Stimulated activated CD8-positive, alpha-beta memory T cell treated with anti-CD3 and anti-CD28 coated beads, Interleukin-12 subunit alpha, Interleukin-12 subunit beta, amount 100 ng/mL, for 1 hour (primary cell): ENCODE measurements at regions not wholly inside any gene's neighbourhood (a gene's known extent, or its start where the extent isn't known, plus 50 kb on each side); places are given as distances from the start of the nearest gene placed in this dataset.
"Not testable (repeated sequence)": the region's sequence is repeated elsewhere in the genome, so short reads cannot be mapped to it uniquely, and the experiment has no call there.

Source experiments
- DNase-seq: peaks from one replicate; pipeline ENCODE4 v3.0.0-alpha.2; 2020; ENCODE audit warnings: low read depth

DNA sequence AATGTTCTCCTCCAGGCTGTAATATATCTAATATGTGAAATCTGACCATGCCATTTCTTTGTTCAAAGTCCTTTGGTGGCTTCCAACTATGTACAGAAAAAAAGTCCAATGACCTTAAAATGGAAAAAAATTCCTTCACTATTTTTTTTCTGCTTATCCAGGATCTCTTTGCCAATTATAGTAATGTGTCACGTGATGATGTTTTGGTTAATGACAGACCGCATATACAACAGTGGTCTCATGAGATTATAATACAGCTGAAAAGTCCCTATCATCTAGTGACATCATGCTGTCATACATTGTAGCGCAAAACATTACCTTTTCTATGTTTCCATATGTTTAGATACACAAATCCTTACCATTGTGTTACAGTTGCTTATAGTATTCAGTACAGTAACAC lies 477.6 kb downstream of the TMEM232 start:
- no peak for DNase-seq

DNA sequence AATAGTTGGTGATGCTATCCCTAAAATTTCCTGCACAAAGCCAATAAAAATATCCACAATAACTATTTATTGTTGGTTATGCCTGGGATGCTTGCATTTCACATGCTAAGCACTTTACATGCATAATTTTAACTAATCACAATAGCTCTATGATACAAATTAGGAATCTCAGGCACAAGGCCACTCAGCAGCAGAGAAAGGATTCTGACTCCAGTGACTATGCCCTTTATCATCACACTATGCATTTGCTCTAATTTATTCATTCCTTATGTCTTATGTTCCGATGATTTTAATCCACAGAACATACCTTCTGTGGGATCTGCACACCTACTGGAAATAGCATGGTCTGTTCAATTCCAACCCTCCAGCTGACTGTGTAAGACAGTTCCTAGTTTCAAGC lies 476.1 kb downstream of the TMEM232 start:
- DNase-seq = no peak

DNA sequence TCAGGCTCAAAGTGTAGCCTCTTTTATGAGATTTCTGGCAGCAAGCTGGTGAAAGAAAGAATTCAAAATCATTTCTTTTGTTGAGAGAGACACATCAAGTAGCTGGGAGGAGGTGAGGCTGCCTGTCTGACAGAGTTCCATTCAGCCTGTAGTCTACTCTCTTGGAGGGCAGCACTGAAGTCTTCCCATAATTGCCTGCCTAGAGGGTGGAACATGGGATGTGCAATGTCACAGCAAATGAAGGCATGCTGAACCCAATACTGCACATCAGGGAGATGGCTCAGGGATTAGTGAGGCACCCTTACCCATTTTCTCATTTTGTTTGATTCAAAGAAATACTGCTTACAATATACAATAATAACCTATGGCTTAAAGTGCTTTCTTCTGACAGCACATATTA lies 475.7 kb downstream of the TMEM232 start:
- DNase-seq = no peak

DNA sequence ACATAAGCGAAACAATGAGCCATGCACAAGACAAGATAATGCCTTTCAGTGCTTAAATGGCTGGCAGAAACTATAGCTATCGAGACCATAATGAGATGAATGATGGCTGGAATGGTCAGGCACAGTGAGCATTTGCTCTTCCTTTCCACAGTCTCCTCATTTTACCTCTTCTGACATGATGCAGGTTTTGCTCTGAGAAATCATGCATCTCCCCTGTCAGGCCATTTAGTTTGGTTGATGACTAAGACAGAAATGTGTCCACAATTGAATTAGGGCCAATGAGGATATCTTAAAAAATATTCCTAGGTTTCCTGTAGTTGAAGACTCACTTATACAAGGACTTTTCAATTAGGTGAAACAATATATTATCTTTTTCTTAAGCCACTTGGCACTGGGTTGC lies 475.1 kb downstream of the TMEM232 start:
- DNase-seq = no peak

DNA sequence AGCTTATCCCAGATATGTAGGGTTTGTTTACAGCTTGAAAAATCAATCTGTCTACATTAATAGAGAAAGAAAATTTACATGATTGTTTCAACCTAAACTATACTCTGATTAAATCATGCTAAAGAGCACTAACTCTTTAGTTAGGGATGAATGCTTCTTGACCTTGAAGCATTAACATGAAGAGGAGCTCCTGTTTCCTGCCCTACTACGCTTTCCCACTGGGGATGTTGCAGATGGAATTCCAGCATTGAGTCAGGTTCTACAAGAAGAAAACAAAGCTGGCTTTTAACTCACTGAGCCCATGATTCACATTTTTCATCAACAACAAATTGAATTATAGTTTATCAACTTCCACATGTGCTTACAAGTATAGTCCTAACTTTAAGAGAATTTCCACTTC lies 471.3 kb downstream of the TMEM232 start:
- DNase-seq = no peak

DNA sequence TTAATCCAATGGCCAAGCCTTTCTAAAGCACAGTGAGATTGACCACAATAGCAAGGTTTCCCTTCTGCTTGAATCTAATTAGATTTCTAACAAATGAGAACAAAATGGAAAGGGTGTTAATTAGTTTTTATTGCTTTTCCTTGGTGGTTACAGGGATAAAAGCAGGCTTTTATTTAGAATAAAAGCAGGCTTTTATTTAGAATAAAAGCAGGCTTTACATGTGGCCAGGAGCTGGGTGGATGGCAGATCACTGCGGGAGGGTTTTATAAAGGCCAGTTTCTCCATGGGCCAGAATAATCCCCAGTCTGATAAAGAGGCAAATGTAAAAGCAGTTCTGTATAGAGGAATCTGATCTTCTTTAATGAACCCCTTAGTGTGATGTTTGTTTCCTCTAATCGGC lies 470.2 kb downstream of the TMEM232 start:
- no peak for DNase-seq

DNA sequence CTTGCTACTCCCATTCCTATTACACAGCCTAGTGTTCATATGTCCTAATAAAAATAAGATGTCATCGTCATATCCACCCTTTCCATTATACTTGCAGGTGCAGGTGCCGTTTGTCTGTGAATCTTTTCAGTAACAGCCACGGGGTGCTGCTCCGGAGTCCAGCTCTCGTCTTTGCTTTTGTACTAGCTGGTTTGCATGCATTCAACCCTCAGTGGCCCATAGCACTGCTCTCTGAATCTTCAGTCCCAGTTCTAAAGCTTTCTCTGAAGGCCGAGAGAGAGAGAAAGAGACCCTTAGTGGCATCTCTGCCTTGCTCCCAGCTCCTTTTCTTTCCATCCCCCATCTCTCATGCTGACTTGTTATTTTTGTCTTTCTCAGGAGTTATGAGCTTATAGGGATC lies 468.5 kb downstream of the TMEM232 start:
- no peak for DNase-seq

DNA sequence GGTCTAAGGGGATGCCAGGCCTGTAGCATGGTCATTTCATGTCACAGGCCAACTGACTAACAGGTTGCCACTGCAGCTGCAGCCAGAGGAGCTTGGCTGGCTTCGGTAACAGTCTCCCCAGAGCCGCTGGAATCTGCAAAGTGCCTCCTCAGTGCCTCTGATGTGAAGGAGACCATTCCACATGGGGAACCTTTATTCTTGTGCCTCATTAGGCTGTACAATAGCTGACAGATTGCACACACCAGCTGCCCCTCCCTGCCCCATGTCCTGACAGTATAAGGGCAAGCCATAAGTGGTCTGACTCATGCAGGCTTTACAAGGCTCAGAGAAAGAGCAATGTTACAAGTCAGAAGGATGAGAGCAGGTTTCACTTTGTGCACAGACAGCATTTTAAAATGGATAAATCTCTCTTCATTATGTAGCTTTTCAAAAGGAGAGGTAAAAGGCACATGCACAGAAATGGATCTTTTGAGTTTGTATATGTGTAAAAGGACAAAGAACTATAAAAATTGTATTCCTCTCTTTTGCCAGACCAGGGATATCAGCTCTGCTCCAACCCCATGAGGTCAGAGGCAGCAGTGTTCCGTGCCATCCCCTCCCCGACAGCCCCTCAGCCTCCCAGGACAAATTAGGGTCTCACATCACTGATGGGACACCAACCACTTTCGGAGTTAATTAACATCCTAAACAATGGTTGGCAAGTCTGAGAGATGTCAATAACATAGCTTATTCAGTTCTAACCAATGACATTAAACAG lies 467.8 kb downstream of the TMEM232 start:
- DNase-seq = no peak

DNA sequence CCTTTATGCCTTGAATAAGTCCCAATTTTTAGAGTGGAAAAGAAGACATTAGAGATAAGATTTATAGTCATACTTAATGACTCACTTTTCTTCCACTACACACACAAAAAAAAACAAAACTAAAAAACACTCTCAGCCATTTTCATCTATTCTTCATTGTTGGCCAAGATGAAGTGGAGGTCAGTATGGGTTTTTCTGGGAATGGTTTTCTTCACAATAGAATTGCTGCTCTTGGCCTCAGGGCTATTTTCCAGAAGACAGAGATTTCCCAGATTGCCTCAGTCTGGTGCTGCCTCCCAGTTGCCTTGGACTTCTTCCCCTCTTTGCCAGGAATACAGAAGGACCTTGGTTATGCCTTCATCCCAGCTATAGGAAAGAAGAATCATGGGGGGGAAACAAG lies 463.7 kb downstream of the TMEM232 start:
- DNase-seq = no peak

DNA sequence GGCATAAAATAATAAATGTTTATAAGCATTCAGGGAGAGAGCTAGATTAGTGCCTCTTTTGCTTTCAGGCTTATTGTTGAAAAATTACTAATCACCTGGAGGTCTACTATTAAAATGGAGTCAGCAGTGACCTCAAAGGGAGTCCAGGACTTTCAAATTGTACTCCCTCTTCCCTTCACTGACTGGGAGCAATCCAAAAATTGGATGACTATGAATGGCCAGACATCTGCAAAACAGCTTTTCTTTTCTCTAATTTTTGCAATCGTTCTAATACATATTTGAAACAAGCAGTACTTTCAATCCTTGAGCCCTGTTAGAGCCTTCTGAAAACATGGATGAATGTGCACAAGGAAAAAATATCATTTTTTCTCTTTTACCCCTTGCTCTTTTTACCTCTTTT lies 461.8 kb downstream of the TMEM232 start:
- DNase-seq = no peak

DNA sequence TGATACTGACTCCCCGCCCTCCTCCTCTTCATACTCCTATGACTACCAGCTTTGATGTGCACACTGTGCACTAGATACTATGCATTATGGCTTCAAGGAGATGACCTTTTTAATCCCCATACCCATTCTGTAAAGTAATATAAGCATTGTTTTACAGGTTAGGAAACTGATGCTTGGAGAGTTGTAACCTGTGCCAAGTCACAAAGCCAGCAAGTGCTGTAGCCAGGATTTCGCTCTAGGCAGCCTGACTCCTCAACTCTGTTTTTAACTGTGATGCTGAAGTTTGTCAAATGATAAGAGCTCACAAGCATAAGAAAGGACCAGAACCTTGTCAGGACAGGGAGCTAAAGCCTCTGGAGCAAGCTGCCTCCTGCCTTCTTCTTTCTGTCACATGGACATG lies 461.3 kb downstream of the TMEM232 start:
- no peak for DNase-seq

DNA sequence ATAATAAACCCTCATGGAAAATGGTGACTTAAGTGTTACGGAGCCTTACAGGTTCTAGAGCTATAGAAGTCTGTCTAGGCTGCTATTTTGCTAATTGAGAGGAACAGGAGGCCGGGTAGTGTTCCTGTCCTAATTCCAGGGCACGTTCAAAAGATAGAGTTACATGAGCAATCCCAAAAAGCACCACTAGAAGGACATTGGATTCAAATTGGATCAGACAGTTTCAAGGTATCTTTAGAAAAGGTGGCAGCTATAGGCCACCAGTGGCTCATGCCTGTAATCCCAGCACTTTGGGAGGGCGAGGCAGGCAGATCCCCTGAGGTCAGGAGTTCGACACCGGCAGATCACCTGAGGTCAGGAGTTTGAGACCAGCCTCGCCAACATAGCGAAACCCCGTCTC lies 458.8 kb downstream of the TMEM232 start:
- no peak for DNase-seq

DNA sequence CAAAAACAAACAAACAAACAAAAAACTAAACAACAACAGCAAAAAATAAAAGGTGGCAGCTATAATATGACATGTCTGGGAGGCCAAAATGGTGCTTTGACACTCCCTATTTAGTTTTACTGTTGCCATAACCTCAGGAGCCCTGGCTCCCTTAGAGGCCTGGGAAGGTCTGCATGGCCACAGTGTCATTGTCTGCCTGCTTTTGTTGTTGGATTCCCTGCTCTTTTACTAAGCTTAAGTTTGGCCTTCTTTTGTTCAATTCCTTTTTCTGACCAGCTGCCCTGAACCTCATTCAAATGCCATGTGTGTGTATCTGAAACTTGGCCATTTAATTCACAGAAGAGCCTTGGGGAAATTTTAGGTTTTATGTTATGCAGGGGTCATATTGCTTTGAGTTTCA lies 458.2 kb downstream of the TMEM232 start:
- no peak for DNase-seq

DNA sequence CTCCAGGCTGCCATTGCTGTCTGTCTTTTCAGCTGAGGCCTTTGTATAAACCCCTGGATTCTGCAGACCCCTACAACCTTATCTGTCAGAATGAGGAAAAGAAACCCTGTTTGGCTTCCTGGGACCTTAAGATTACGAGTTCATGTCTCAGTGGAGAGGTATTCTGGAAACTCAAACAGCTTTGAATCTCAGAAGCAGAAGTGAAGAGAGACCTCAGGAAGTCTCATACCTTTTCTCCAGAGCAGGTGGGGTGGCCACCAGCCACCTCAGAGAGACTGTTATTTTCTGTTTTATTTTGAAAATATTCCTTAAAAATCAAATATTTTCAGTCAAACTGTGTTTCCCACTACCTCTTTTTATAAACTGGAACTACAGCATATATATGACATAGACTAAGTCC lies 457.5 kb downstream of the TMEM232 start:
- no peak for DNase-seq

DNA sequence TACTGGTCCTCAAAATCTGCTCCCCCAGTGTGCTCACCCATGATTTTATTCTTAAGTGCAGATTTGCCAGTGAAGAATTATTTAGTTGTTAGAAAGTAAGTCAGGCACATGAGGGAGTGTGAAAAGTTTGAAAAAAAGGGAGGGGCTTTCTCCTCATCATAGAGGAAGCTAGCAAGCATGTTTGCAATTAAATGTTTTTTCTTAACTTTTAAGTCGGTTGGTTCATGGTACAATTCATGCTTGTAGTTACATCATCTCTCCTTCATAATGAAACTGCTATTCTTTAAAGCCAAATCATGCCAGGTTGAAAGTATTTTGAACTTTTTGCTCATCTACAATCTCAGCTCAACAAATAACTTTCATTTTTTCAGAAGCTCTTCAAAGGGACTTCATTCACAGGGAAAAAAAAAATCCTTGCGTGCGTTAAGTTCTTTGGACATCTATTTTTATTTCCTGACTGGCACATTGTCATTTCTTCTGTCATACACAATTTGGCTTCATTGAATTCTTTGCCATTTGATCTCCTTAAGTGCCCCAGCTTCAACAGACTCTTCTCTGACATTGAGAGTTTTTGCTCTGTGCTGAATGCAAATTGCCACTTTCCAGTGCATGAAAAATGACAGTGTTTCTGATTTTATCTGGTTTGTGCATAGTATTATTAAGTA lies 456.9 kb downstream of the TMEM232 start:
- no peak for DNase-seq

DNA sequence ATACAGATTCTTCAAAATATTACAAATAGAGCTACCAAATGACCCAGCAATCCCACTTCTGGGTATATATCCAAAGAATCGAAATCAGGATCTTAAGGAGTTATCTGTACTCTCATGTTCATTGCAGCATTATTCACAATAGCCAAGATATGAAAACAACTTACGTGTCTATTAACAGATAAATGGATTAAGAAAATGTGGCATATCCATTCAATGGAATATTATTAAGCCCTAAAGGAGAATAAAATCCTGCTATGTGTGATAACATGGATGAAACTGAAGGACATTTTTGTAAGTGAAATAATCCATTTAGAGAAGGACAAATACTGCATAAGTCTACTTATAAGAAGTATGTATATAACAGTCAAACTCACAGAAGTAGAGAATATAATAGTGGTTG lies 450.6 kb downstream of the TMEM232 start:
- DNase-seq = no peak

DNA sequence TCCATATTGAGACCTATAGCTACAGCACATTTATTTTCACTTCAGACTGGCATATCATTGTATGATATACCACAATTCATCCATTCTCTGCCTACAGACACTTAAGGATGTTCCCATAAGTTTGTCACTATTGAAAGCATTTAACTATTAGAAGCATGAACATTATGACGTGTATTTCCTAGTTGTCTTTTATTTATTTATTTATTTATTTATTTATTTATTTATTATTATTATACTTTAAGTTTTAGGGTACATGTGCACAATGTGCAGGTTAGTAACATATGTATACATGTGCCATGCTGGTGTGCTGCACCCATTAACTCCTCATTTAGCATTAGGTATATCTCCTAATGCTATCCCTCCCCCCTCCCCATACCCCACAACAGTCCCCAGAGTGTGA lies 448.0 kb downstream of the TMEM232 start:
- DNase-seq = not testable (repeated sequence)

DNA sequence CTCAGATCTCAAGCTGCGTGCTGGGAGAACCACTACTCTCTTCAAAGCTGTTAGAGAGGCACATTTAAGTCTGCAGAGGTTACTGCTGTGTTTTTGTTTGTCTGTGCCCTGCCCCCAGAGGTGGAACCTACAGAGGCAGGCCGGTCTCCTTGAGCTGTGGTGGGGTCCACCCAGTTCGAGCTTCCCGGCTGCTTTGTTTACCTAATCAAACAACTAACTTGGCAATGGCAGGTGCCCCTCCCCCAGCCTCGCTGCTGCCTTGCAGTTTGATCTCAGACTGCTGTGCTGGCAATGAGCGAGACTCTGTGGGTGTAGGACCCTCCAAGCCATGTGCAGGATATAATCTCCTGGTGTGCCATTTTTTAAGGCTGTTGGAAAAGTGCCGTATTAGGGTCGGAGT lies 442.4 kb downstream of the TMEM232 start:
- not testable (repeated sequence) for DNase-seq

DNA sequence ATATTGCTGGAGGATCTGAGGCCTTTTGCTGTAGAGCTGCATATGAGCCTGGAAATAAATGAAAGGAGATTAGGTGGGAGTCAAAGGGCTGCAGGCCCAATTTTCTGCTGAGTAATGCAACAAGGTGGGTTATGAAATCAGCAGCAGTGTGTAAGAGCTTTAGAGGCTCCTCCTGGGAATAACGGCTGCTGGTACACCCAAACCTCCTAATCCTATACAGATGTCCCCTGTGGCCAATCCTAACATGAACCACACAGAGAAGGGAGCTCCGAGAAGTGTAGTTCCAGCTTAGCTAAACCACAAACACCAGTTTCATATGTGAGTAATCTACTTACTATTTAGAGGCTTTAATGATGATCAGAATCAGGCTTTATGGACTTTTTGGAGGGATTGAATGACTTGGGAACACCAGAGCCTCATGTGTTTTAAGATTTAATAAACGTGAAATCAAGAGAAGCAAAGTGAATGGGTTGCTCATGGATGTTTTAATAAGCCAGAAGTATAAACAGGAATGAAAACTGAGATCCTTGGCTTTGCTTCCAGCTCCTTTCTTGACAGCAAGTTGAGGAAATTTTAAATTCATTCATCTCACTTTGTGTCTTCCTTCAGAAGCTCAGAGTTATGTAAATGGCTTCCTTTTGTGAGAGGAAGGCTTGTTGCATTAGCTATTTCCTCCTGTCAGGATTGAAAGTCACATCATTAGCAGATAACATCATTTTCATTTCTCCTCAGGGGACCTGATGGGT lies 437.5 kb downstream of the TMEM232 start:
- DNase-seq = no peak

DNA sequence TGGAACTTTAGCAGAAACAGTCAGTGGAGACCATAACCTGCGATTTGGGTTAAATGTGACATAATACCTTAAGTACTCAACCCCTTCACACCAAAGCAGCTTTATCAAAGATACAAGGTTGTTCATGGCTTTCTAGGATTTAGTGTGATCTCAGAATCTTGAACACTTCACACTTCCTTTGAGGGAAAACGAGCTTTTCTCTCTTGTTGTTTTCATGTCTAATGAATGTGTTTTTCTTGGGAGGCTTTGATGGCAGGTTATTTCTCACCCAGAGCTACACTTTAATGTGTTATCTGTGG lies 437.0 kb downstream of the TMEM232 start:
- no peak for DNase-seq

DNA sequence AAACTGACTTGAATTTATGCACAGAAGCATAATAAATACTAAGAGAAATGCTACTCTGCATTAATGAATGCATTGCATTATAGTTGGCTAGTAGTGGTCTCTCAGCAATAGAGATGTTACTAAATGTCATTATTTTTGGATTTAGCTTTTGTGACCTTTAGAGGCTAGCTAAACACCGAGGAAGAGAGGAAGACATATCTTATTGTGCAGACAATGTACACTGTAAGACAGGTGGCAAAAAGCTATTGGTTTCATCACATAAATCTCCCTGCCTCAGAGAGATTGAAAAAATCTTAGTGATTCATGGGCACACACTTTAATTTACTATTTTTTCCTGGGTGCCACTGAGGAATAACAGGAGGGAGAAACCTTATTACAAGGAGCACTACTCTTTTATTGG lies 435.9 kb downstream of the TMEM232 start:
- DNase-seq = no peak

DNA sequence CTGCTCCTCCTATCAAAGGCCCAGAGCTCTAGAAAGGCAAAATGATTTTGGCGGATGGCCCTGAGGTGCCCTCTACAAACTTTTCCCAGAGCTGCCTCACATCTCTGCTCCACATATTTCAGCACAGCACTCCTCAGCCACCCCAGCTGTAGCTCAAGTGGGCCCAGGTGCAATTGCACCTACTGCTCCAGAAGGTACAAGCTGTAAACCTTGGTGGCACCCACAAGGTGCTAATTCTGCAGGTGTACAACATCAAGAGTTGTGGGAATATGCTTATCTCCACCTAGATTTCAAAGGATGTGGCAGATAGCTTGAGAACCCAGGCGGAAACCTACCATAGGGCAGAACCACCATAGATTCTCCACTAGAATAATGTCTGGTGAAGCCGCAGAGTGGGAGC lies 432.2 kb downstream of the TMEM232 start:
- no peak for DNase-seq

DNA sequence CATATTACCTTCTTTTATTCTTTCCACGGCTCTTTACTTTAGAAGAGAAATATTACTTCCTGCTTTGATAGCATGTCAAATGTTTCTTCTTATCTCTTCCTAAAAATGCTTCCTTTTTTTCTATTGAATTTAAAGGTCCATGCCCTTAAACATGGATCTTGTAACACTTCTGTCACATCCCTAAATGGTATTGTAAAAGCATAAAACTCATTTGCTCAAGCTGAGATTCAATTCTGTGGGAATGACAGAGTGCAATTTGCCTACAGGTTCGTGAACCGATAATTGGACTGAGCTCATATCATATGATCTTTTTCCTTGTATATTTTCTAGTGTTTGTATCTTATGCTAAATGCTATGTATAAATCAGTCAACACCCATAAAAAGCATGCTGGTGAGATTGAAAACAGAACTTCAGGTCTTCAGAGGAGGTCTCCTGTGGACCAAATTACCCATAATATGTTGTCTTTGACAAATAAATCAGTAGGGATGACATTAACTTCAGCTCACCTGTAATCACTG lies 429.3 kb downstream of the TMEM232 start:
- no peak for DNase-seq
